Neuronal stem cell (in vitro differentiated cells): ENCODE measurements at regions not wholly inside any gene's neighbourhood (a gene's known extent, or its start where the extent isn't known, plus 50 kb on each side); places are given as distances from the start of the nearest gene placed in this dataset.

Source experiments
- DNase-seq: peaks from one replicate; pipeline ENCODE4 v3.0.0-alpha.2; 2013; ENCODE audit warnings: low spot score
- H2AFZ ChIP-seq: one replicate; pipeline ENCODE4 v1.6.1; 2013; ENCODE audit warnings: mild to moderate bottlenecking, low read length, inconsistent platforms
- H2AK5ac ChIP-seq: 2 replicates; pipeline ENCODE4 v1.6.1; 2013; ENCODE audit warnings: low read depth, mild to moderate bottlenecking, inconsistent platforms, low read length, moderate library complexity, mixed read lengths
- H2BK120ac ChIP-seq: 2 replicates; pipeline ENCODE4 v1.6.1; 2013; ENCODE audit warnings: low read depth, mild to moderate bottlenecking, inconsistent platforms, low read length, moderate library complexity, mixed read lengths
- H2BK12ac ChIP-seq: one replicate; pipeline ENCODE4 v1.6.1; 2013; ENCODE audit warnings: low read length, inconsistent platforms
- H2BK15ac ChIP-seq: 2 replicates; pipeline ENCODE4 v1.6.1; 2013; ENCODE audit warnings: mild to moderate bottlenecking, low read length, inconsistent platforms, mixed read lengths
- H2BK5ac ChIP-seq: one replicate; pipeline ENCODE4 v1.6.1; 2013; ENCODE audit warnings: inconsistent platforms, mild to moderate bottlenecking, low read length, moderate library complexity
- H3K14ac ChIP-seq: one replicate; pipeline ENCODE4 v1.6.1; 2013; ENCODE audit warnings: low read length, inconsistent platforms
- H3K18ac ChIP-seq: 2 replicates; pipeline ENCODE4 v1.6.1; 2013; ENCODE audit warnings: low read length, inconsistent platforms
- H3K23ac ChIP-seq: 2 replicates; pipeline ENCODE4 v1.6.1; 2013; ENCODE audit warnings: low read depth, mild to moderate bottlenecking, mixed read lengths, low read length, inconsistent platforms; ENCODE audit not compliant: poor library complexity
- H3K27ac ChIP-seq: replicated peaks from 3 replicates; pipeline ENCODE4 v1.5.1; 2013; ENCODE audit warnings: low read length, inconsistent platforms
- H3K27me3 ChIP-seq, 3 experiments: 2 replicates each; pipeline ENCODE4 v1.6.1; 2013; ENCODE audit warnings: low read length in 3 of 3, mild to moderate bottlenecking in 2 of 3, inconsistent platforms in 1 of 3, low read depth in 1 of 3, mixed read lengths in 1 of 3, moderate library complexity in 1 of 3; ENCODE audit not compliant: control insufficient read depth in 3 of 3, insufficient read depth in 3 of 3
- H3K36me3 ChIP-seq, 2 donors: replicated peaks in 1 of 2; 2 replicates each; pipeline ENCODE4 v1.6.1; 2013; ENCODE audit warnings: low read length in 2 of 2; ENCODE audit not compliant: control insufficient read depth in 2 of 2, insufficient read depth in 2 of 2
- H3K4ac ChIP-seq: 2 replicates; pipeline ENCODE4 v1.6.1; 2013; ENCODE audit warnings: inconsistent platforms, mild to moderate bottlenecking, low read length, moderate library complexity
- H3K4me1 ChIP-seq, 2 donors: 1 replicate in 1 of 2; 2 replicates in 1 of 2; pipeline ENCODE4 v1.6.1; 2013; ENCODE audit warnings: low read length in 2 of 2, low read depth in 1 of 2; ENCODE audit not compliant: control insufficient read depth in 2 of 2, insufficient read depth in 1 of 2
- H3K4me2 ChIP-seq: one replicate; pipeline ENCODE4 v1.6.1; 2013; ENCODE audit warnings: mild to moderate bottlenecking, low read length, inconsistent platforms; ENCODE audit not compliant: insufficient read depth, poor library complexity, severe bottlenecking
- H3K4me3 ChIP-seq, 2 donors: 2 replicates each; pipeline ENCODE4 v1.5.1; 2013; ENCODE audit warnings: low read length in 2 of 2, mild to moderate bottlenecking in 2 of 2, inconsistent platforms in 1 of 2, moderate library complexity in 1 of 2
- H3K79me1 ChIP-seq: one replicate; pipeline ENCODE4 v1.6.1; 2013; ENCODE audit warnings: low read depth, mild to moderate bottlenecking, inconsistent platforms, low read length, moderate library complexity
- H3K9ac ChIP-seq: one replicate; pipeline ENCODE4 v1.6.1; 2013; ENCODE audit warnings: mild to moderate bottlenecking, low read depth, low read length, inconsistent platforms; ENCODE audit not compliant: poor library complexity
- H3K9me3 ChIP-seq, 2 donors: replicated peaks in 1 of 2; 2 replicates each; pipeline versions ENCODE3 to v1.6.1; 2013; ENCODE audit warnings: low read length in 2 of 2, mild to moderate bottlenecking in 2 of 2, inconsistent platforms in 1 of 2, low read depth in 1 of 2, mixed read lengths in 1 of 2, moderate library complexity in 1 of 2; ENCODE audit not compliant: control insufficient read depth in 2 of 2, insufficient read depth in 1 of 2
- H4K8ac ChIP-seq: one replicate; pipeline ENCODE4 v1.6.1; 2013; ENCODE audit warnings: low read depth, mild to moderate bottlenecking, inconsistent platforms, low read length, moderate library complexity
- H4K91ac ChIP-seq: one replicate; pipeline ENCODE4 v1.6.1; 2013; ENCODE audit warnings: low read length, low read depth, mild to moderate bottlenecking, inconsistent platforms; ENCODE audit not compliant: poor library complexity
- WGBS, 2 donors: extraction: QIAGEN DNeasy Blood & Tissue Kit; methylation state at CpG; one replicate each; pipeline ENCODE4 v1.1.7; 2013; ENCODE audit warnings: missing lambda C conversion rate in 2 of 2, mixed read lengths in 1 of 2; ENCODE audit not compliant: insufficient read length in 2 of 2, insufficient replicate concordance in 1 of 2; ENCODE audit errors: extremely low coverage in 2 of 2; 5-methylcytosine and 5-hydroxymethylcytosine counted together

GRCh38 chr15:70436428-70436827, 326.9 kb downstream of the UACA start:
- no peak overlapping the region for H4K8ac ChIP-seq
- no peak overlapping the region for H3K23ac ChIP-seq
- H3K36me3 ChIP-seq: no peaks in the 10 kb centered on the region
- H2BK12ac ChIP-seq: no peak overlapping the region
- no peaks in the 10 kb centered on the region for H3K79me1 ChIP-seq
- H3K18ac ChIP-seq: no peak overlapping the region
- no peak overlapping the region for H2AK5ac ChIP-seq
- H2BK15ac ChIP-seq: no peak overlapping the region
- H3K27ac ChIP-seq: no peak overlapping the region
- no peak overlapping the region for H3K4me3 ChIP-seq
- H2AFZ ChIP-seq: no peak overlapping the region
- peaks cover 0 to 7% (median 0%) of the 10 kb centered on the region in 3 experiments for H3K27me3 ChIP-seq
- H4K91ac ChIP-seq: no peak overlapping the region
- H3K4me2 ChIP-seq: no peak overlapping the region
- no peak overlapping the region for H2BK5ac ChIP-seq
- no peak overlapping the region for H2BK120ac ChIP-seq
- no peaks in the 10 kb centered on the region for H3K9me3 ChIP-seq
- H3K9ac ChIP-seq: no peak overlapping the region
- H3K4me1 ChIP-seq: peaks cover 0 to 39% of the 10 kb centered on the region in 2 donors
- H3K4ac ChIP-seq: no peak overlapping the region
- no peak overlapping the region for H3K14ac ChIP-seq
- no CpG with 5 or more reads among the region's 3 CpGs for WGBS, 2 donors
- no peak for DNase-seq

GRCh38 chr15:70435872-70436271, 327.5 kb downstream of the UACA start:
- no peak overlapping the region for H3K23ac ChIP-seq
- H3K4me1 ChIP-seq: peaks cover 0 to 39% of the 10 kb centered on the region in 2 donors
- WGBS, 2 donors: no CpG with 5 or more reads among the region's 2 CpGs
- H3K4me2 ChIP-seq: no peak overlapping the region
- H3K27me3 ChIP-seq: peaks cover 0 to 3% (median 0%) of the 10 kb centered on the region in 3 experiments
- no peak overlapping the region for H2BK12ac ChIP-seq
- no peak overlapping the region for H4K8ac ChIP-seq
- no peak overlapping the region for H3K14ac ChIP-seq
- no peak for DNase-seq
- H2BK120ac ChIP-seq: no peak overlapping the region
- no peak overlapping the region for H3K27ac ChIP-seq
- no peaks in the 10 kb centered on the region for H3K36me3 ChIP-seq
- H3K4me3 ChIP-seq: no peak overlapping the region
- H3K18ac ChIP-seq: no peak overlapping the region
- H2AK5ac ChIP-seq: no peak overlapping the region
- H3K9me3 ChIP-seq: no peaks in the 10 kb centered on the region
- H3K79me1 ChIP-seq: no peaks in the 10 kb centered on the region
- H3K4ac ChIP-seq: no peak overlapping the region
- no peak overlapping the region for H2BK5ac ChIP-seq
- no peak overlapping the region for H3K9ac ChIP-seq
- H2BK15ac ChIP-seq: no peak overlapping the region
- no peak overlapping the region for H2AFZ ChIP-seq
- H4K91ac ChIP-seq: no peak overlapping the region

GRCh38 chr15:70435369-70435768, 328.0 kb downstream of the UACA start:
- H3K9ac ChIP-seq: no peak overlapping the region
- no peak for DNase-seq
- no peak overlapping the region for H3K14ac ChIP-seq
- H3K4ac ChIP-seq: no peak overlapping the region
- no CpG with 5 or more reads among the region's 3 CpGs for WGBS, 2 donors
- H3K23ac ChIP-seq: no peak overlapping the region
- no peak overlapping the region for H2AK5ac ChIP-seq
- no peak overlapping the region for H2BK12ac ChIP-seq
- H3K9me3 ChIP-seq: no peaks in the 10 kb centered on the region
- no peak overlapping the region for H4K91ac ChIP-seq
- no peak overlapping the region for H2AFZ ChIP-seq
- H3K27ac ChIP-seq: no peak overlapping the region
- peaks cover 0 to 39% of the 10 kb centered on the region in 2 donors for H3K4me1 ChIP-seq
- no peaks in the 10 kb centered on the region for H3K36me3 ChIP-seq
- peaks cover 0 to 3% (median 0%) of the 10 kb centered on the region in 3 experiments for H3K27me3 ChIP-seq
- no peak overlapping the region for H3K4me3 ChIP-seq
- no peak overlapping the region for H3K4me2 ChIP-seq
- H3K18ac ChIP-seq: no peak overlapping the region
- H2BK120ac ChIP-seq: no peak overlapping the region
- H4K8ac ChIP-seq: no peak overlapping the region
- no peaks in the 10 kb centered on the region for H3K79me1 ChIP-seq
- H2BK15ac ChIP-seq: no peak overlapping the region
- H2BK5ac ChIP-seq: no peak overlapping the region

DNA sequence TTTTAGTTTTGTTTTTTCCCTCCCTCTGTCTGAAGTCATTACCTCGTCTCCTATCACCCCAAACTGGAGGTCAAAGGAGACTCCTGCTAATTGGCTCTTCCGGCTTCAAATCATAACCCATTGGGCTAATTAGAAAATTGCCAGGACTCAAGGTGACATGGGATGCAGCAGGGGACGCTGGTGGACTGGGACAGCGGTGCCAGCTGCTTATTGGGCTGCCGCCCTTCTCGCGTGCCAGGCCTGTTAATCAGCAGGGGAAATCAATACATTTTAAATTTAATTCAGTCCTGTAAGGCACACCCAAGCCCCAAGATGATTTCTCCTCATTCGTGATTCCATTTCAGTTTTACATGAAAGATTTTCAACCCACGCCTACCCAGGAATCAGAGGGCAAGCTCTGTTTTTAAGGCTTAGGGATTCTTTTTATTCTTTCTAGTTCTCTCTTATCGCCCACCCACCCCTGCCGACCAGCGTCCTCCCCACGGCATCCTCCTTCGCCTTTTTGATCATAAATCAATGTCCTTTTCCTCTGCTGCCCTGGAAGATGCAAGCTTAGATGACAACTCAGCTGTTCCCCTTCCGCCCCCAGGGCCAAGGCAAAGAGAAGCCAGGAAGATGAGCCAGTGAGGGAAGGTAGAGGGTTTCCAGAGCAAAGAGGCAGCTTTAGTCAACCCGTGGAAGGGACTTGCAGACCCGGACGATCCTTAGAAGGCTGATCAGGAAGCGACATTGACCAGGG, 329.6 kb downstream of the UACA start:
- H3K4me1 ChIP-seq: peaks cover 0 to 39% of the 10 kb centered on the region in 2 donors
- H3K23ac ChIP-seq: peak overlapping the region; percentile 26
- H3K27ac ChIP-seq: peak overlapping the region; percentile 54
- WGBS, 2 donors: no CpG with 5 or more reads among the region's 19 CpGs
- no peak overlapping the region for H2BK120ac ChIP-seq
- no peak for DNase-seq
- peak overlapping the region; percentile 10 for H2AK5ac ChIP-seq
- H3K9ac ChIP-seq: no peak overlapping the region
- H4K8ac ChIP-seq: no peak overlapping the region
- H3K79me1 ChIP-seq: no peaks in the 10 kb centered on the region
- H3K27me3 ChIP-seq: peaks cover 0 to 3% (median 0%) of the 10 kb centered on the region in 3 experiments
- H2AFZ ChIP-seq: no peak overlapping the region
- no peak overlapping the region for H2BK12ac ChIP-seq
- no peak overlapping the region for H3K14ac ChIP-seq
- H4K91ac ChIP-seq: peak overlapping the region; percentile 38
- no peak overlapping the region for H2BK15ac ChIP-seq
- H3K36me3 ChIP-seq: no peaks in the 10 kb centered on the region
- H3K4me2 ChIP-seq: no peak overlapping the region
- no peak overlapping the region for H3K4me3 ChIP-seq
- H2BK5ac ChIP-seq: no peak overlapping the region
- H3K18ac ChIP-seq: peak overlapping the region; percentile 91
- no peak overlapping the region for H3K4ac ChIP-seq
- H3K9me3 ChIP-seq: peaks cover 0 to 5% of the 10 kb centered on the region in 2 donors
